ENCODE measurements at regions not wholly inside any gene's neighbourhood (a gene's known extent, or its start where the extent isn't known, plus 50 kb on each side); places are given as distances from the start of the nearest gene placed in this dataset.
A peak's percentile ranks its signal among the peaks of the same experiment; 100 is the strongest.

GRCh38 chrY:19578281-19578874 is 166.1 kb downstream of the KDM5D start:
- peaks cover 0 to 4% of the 10 kb centered on the region in 2 donors for H3K4me1 ChIP-seq (ENCODE audit: control insufficient read depth in 1 of 2, insufficient read depth in 2 of 2, low read length in 2 of 2)
- no peak overlapping the region for H3K27ac ChIP-seq (ENCODE audit: low read length)
- no peaks in the 10 kb centered on the region for H3K27me3 ChIP-seq (ENCODE audit: low read depth, low read length)
- no peaks in the 10 kb centered on the region for H3K36me3 ChIP-seq (ENCODE audit: control insufficient read depth in 1 of 2, insufficient read depth in 2 of 2, low read length in 2 of 2)
- H3K4me3 ChIP-seq (ENCODE audit: low read depth in 1 of 2, low read length in 2 of 2), result no peak overlapping the region
- H3K9me3 ChIP-seq (ENCODE audit: control insufficient read depth in 1 of 2, low read length in 2 of 2), result no peaks in the 10 kb centered on the region

GRCh38 chrY:19577250-19577649 is 167.3 kb downstream of the KDM5D start:
- Histone ChIP-seq H3K4me1 (ENCODE audit: control insufficient read depth in 1 of 2, insufficient read depth in 2 of 2, low read length in 2 of 2) (peaks cover 0 to 4% of the 10 kb centered on the region in 2 donors), H3K4me3 (ENCODE audit: low read depth in 1 of 2, low read length in 2 of 2) (no peak overlapping the region), H3K27me3 (ENCODE audit: low read depth, low read length) (no peaks in the 10 kb centered on the region), H3K27ac (ENCODE audit: low read length) (no peak overlapping the region), H3K9me3 (ENCODE audit: control insufficient read depth in 1 of 2, low read length in 2 of 2) (no peaks in the 10 kb centered on the region), H3K36me3 (ENCODE audit: control insufficient read depth in 1 of 2, insufficient read depth in 2 of 2, low read length in 2 of 2) (no peaks in the 10 kb centered on the region)

- Histone ChIP-seq H3K9me3 (ENCODE audit: control insufficient read depth in 1 of 2, low read length in 2 of 2) (no peaks in the 10 kb centered on the region), H3K4me3 (ENCODE audit: low read depth in 1 of 2, low read length in 2 of 2) (no peak overlapping the region), H3K36me3 (ENCODE audit: control insufficient read depth in 1 of 2, insufficient read depth in 2 of 2, low read length in 2 of 2) (no peaks in the 10 kb centered on the region), H3K27me3 (ENCODE audit: low read depth, low read length) (no peaks in the 10 kb centered on the region), H3K4me1 (ENCODE audit: control insufficient read depth in 1 of 2, insufficient read depth in 2 of 2, low read length in 2 of 2) (peaks cover 0 to 4% of the 10 kb centered on the region in 2 donors), H3K27ac (ENCODE audit: low read length) (no peak overlapping the region)
Measured at GRCh38 chrY:19574939-19575338, 169.6 kb downstream of the KDM5D start.

- Histone ChIP-seq H3K27ac (ENCODE audit: low read length) (no peak overlapping the region), H3K4me1 (ENCODE audit: control insufficient read depth in 1 of 2, insufficient read depth in 2 of 2, low read length in 2 of 2) (peaks cover 0 to 6% of the 10 kb centered on the region in 2 donors), H3K4me3 (ENCODE audit: low read depth in 1 of 2, low read length in 2 of 2) (no peak overlapping the region), H3K27me3 (ENCODE audit: low read depth, low read length) (no peaks in the 10 kb centered on the region), H3K36me3 (ENCODE audit: control insufficient read depth in 1 of 2, insufficient read depth in 2 of 2, low read length in 2 of 2) (no peaks in the 10 kb centered on the region), H3K9me3 (ENCODE audit: control insufficient read depth in 1 of 2, low read length in 2 of 2) (no peaks in the 10 kb centered on the region)
Measured at GRCh38 chrY:19573646-19574045, 170.9 kb downstream of the KDM5D start.

- H3K4me3 ChIP-seq (ENCODE audit: low read depth in 1 of 2, low read length in 2 of 2), result no peak overlapping the region
- no peaks in the 10 kb centered on the region for H3K36me3 ChIP-seq (ENCODE audit: control insufficient read depth in 1 of 2, insufficient read depth in 2 of 2, low read length in 2 of 2)
- peaks cover 0 to 4% of the 10 kb centered on the region in 2 donors for H3K4me1 ChIP-seq (ENCODE audit: control insufficient read depth in 1 of 2, insufficient read depth in 2 of 2, low read length in 2 of 2)
- H3K27ac ChIP-seq (ENCODE audit: low read length), result no peak overlapping the region
- H3K9me3 ChIP-seq (ENCODE audit: control insufficient read depth in 1 of 2, low read length in 2 of 2), result no peaks in the 10 kb centered on the region
- H3K27me3 ChIP-seq (ENCODE audit: low read depth, low read length), result no peaks in the 10 kb centered on the region
Measured at GRCh38 chrY:19570999-19571398, 173.5 kb downstream of the KDM5D start.

GRCh38 chrY:19567943-19568342 is 176.6 kb downstream of the KDM5D start:
- Histone ChIP-seq H3K27me3 (ENCODE audit: low read depth, low read length) (no peaks in the 10 kb centered on the region), H3K4me3 (ENCODE audit: low read depth in 1 of 2, low read length in 2 of 2) (peak overlapping the region; percentile 79 to 85), H3K4me1 (ENCODE audit: control insufficient read depth in 1 of 2, insufficient read depth in 2 of 2, low read length in 2 of 2) (peaks cover 0 to 4% of the 10 kb centered on the region in 2 donors), H3K36me3 (ENCODE audit: control insufficient read depth in 1 of 2, insufficient read depth in 2 of 2, low read length in 2 of 2) (no peaks in the 10 kb centered on the region), H3K9me3 (ENCODE audit: control insufficient read depth in 1 of 2, low read length in 2 of 2) (no peaks in the 10 kb centered on the region), H3K27ac (ENCODE audit: low read length) (peak overlapping the region; percentile 74)

GRCh38 chrY:19567051-19567921 is 177.2 kb downstream of the KDM5D start:
- H3K9me3 ChIP-seq (ENCODE audit: control insufficient read depth in 1 of 2, low read length in 2 of 2), result no peaks in the 10 kb centered on the region
- no peaks in the 10 kb centered on the region for H3K36me3 ChIP-seq (ENCODE audit: control insufficient read depth in 1 of 2, insufficient read depth in 2 of 2, low read length in 2 of 2)
- H3K27ac ChIP-seq (ENCODE audit: low read length), result peak overlapping the region; percentile 74
- H3K4me1 ChIP-seq (ENCODE audit: control insufficient read depth in 1 of 2, insufficient read depth in 2 of 2, low read length in 2 of 2), result peaks cover 0 to 4% of the 10 kb centered on the region in 2 donors
- no peaks in the 10 kb centered on the region for H3K27me3 ChIP-seq (ENCODE audit: low read depth, low read length)
- H3K4me3 ChIP-seq (ENCODE audit: low read depth in 1 of 2, low read length in 2 of 2), result peak overlapping the region; percentile 79 to 85

- Histone ChIP-seq H3K9me3 (ENCODE audit: control insufficient read depth in 1 of 2, low read length in 2 of 2) (no peaks in the 10 kb centered on the region), H3K36me3 (ENCODE audit: control insufficient read depth in 1 of 2, insufficient read depth in 2 of 2, low read length in 2 of 2) (no peaks in the 10 kb centered on the region), H3K27ac (ENCODE audit: low read length) (no peak overlapping the region), H3K4me3 (ENCODE audit: low read depth in 1 of 2, low read length in 2 of 2) (no peak overlapping the region), H3K4me1 (ENCODE audit: control insufficient read depth in 1 of 2, insufficient read depth in 2 of 2, low read length in 2 of 2) (no peaks in the 10 kb centered on the region), H3K27me3 (ENCODE audit: low read depth, low read length) (no peaks in the 10 kb centered on the region)
Measured at GRCh38 chrY:19559161-19559560, 185.4 kb downstream of the KDM5D start.

GRCh38 chrY:19549671-19550466 is 194.7 kb downstream of the KDM5D start:
- Histone ChIP-seq H3K27ac (ENCODE audit: low read length) (no peak overlapping the region), H3K36me3 (ENCODE audit: control insufficient read depth in 1 of 2, insufficient read depth in 2 of 2, low read length in 2 of 2) (no peaks in the 10 kb centered on the region), H3K9me3 (ENCODE audit: control insufficient read depth in 1 of 2, low read length in 2 of 2) (no peaks in the 10 kb centered on the region), H3K27me3 (ENCODE audit: low read depth, low read length) (no peaks in the 10 kb centered on the region), H3K4me1 (ENCODE audit: control insufficient read depth in 1 of 2, insufficient read depth in 2 of 2, low read length in 2 of 2) (no peaks in the 10 kb centered on the region), H3K4me3 (ENCODE audit: low read depth in 1 of 2, low read length in 2 of 2) (no peak overlapping the region)

- Histone ChIP-seq H3K4me3 (ENCODE audit: low read depth in 1 of 2, low read length in 2 of 2) (no peak overlapping the region), H3K9me3 (ENCODE audit: control insufficient read depth in 1 of 2, low read length in 2 of 2) (no peaks in the 10 kb centered on the region), H3K27ac (ENCODE audit: low read length) (no peak overlapping the region), H3K36me3 (ENCODE audit: control insufficient read depth in 1 of 2, insufficient read depth in 2 of 2, low read length in 2 of 2) (no peaks in the 10 kb centered on the region), H3K27me3 (ENCODE audit: low read depth, low read length) (no peaks in the 10 kb centered on the region), H3K4me1 (ENCODE audit: control insufficient read depth in 1 of 2, insufficient read depth in 2 of 2, low read length in 2 of 2) (no peaks in the 10 kb centered on the region)
Measured at GRCh38 chrY:19541475-19542306, 202.8 kb downstream of the KDM5D start.
